ENCODE measurements at regions not wholly inside any gene's neighbourhood (a gene's known extent, or its start where the extent isn't known, plus 50 kb on each side); places are given as distances from the start of the nearest gene placed in this dataset.

- TF ChIP-seq TAF1 (IDR thresholded peaks at IDR 0.05; ENCODE audit: borderline replicate concordance, insufficient read depth, low read length) (no peak), POLR2AphosphoS5 (IDR thresholded peaks at IDR 0.05; ENCODE audit: low read depth, low read length) (no peak), FOXP2 (optimal IDR thresholded peaks at IDR 0.05; ENCODE audit: borderline replicate concordance, extremely low read depth, extremely low read length, insufficient read depth) (no peak), SIN3A (IDR thresholded peaks at IDR 0.05; ENCODE audit: borderline replicate concordance, insufficient read depth, low read length) (no peak)
- TF ChIP-seq, protein P1, sequence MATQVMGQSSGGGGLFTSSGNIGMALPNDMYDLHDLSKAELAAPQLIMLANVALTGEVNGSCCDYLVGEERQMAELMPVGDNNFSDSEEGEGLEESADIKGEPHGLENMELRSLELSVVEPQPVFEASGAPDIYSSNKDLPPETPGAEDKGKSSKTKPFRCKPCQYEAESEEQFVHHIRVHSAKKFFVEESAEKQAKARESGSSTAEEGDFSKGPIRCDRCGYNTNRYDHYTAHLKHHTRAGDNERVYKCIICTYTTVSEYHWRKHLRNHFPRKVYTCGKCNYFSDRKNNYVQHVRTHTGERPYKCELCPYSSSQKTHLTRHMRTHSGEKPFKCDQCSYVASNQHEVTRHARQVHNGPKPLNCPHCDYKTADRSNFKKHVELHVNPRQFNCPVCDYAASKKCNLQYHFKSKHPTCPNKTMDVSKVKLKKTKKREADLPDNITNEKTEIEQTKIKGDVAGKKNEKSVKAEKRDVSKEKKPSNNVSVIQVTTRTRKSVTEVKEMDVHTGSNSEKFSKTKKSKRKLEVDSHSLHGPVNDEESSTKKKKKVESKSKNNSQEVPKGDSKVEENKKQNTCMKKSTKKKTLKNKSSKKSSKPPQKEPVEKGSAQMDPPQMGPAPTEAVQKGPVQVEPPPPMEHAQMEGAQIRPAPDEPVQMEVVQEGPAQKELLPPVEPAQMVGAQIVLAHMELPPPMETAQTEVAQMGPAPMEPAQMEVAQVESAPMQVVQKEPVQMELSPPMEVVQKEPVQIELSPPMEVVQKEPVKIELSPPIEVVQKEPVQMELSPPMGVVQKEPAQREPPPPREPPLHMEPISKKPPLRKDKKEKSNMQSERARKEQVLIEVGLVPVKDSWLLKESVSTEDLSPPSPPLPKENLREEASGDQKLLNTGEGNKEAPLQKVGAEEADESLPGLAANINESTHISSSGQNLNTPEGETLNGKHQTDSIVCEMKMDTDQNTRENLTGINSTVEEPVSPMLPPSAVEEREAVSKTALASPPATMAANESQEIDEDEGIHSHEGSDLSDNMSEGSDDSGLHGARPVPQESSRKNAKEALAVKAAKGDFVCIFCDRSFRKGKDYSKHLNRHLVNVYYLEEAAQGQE (IDR thresholded peaks at IDR 0.05; ENCODE audit: insufficient read depth in 1 of 2, low read depth in 2 of 2, low read length in 2 of 2), result no peak
These were observed 526.7 kb upstream of the FRG1 start for GRCh38 chr4:189414021-189414420.
